SHP77 (cell line): ENCODE measurements at regions not wholly inside any gene's neighbourhood (a gene's known extent, or its start where the extent isn't known, plus 50 kb on each side); places are given as distances from the start of the nearest gene placed in this dataset.
"Not testable (repeated sequence)": the region's sequence is repeated elsewhere in the genome, so short reads cannot be mapped to it uniquely, and the experiment has no call there.

Source experiments
- DNase-seq, 2 experiments: peaks; one replicate each; lab custom pipeline; 2025; lab: John Stamatoyannopoulos, UW

DNA sequence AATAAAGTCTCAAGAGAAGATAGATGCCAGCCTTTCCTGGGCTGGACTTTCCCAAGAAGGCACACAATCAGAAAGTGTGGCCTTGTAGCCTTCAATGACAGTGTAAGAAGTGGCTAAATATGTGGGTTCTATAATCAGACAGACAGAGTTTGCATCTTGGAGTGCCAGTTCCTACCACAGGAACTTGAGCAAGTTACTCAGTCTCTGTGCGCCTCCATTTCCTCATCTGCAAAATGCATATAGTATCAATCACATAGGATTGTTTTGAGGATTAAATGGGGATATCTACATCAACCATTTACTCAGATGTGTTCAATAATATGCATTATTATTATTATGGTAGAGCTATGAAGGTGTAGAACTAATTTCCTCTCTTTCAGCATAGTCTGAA, 176.8 kb upstream of the PTBP2 start:
- no peak for DNase-seq

DNA sequence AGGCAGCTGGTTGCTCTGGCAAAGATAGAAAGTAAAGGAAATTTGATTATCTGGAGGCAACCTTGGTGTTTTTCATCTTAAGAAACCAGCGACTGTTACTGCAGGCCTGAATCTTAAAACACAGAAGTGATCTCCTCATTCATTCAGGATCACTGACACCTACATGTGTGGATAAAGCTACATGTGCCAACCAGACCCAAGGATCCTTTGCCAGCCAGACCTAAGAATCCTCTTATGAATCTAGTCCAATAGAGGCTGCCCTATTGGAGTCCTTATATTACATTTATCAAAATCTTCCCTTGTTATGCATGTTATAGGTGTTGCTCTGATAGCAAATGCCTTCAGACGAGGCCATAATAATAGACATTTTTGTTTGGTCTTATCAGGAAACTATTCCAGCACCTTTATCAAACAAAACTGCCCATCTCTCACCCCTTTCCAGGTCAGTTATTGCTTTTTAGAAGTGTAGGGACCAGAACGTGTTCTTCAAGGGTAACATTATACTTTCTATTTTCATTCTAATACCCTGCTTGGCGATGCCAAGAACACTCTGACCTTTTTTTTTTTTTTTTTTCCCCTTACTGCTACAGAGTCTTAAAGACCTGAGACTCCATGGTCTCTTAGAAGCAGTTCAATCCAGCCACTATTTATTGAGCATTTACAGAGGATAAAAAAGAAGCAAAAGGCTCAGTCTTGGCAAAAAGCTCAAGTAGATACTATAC, 175.5 kb upstream of the PTBP2 start:
- DNase-seq: no peak

- DNase-seq: no peak
Measured at GRCh38 chr1:96550061-96550460, 171.5 kb upstream of the PTBP2 start.

- no peak for DNase-seq
Measured at GRCh38 chr1:96552451-96552850, 169.1 kb upstream of the PTBP2 start.

DNA sequence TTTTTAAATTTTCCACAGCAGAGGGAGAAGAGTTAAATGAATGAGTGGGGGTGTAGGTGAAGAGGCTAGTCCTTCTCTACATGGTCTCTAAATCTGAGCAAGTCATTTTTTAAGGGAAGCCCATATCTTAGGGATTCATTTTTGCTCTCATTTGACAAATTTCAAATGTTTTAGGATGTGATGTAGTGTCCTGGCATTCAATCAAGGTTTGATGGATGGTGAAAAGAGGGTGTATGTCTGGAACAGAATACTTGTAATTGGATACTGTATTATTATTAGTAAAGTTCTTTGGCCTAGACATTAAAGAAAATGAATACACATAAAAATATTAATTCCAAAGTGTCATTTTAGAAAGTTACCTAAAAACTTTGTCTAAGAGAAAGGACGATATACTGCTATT, 167.8 kb upstream of the PTBP2 start:
- no peak for DNase-seq

DNA sequence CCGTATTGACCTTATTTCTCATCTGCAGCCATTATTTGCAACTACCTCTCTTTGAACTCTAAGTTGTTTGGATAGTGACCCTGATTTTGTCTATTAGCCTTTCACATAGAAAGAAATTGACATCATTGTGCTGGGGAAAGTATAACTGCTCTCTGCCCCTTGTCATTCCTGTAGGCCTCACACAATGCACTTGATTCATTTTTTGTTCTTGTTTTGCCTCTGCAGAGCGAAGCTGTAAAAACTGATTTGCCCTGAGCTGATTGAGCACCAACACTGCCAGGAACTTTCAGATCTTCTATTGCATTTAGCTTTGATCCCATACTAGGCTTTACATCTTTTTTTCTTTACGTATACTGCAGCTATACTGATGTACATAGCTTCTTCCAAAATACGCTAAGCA, 167.2 kb upstream of the PTBP2 start:
- DNase-seq: no peak

DNA sequence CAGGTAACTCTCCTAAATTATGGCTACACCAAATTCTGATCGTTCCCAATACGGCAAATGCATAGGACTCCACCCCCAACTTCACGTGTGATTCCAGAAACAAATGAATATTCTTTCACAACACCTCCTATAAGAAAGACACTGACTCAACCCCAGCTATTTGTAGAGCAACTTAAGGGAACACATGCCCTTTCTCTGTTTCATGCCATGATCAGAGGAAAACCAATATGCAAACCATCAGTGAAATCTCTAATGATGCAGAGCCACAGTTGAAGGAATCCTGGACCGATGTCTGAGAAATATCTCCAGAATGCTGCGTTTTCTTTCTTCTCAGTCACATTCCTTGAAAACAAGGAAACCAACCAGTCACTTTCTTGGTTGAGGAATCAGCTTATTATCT, 164.2 kb upstream of the PTBP2 start:
- no peak for DNase-seq

- no peak for DNase-seq
Measured at GRCh38 chr1:96558635-96559034, 162.9 kb upstream of the PTBP2 start.

- DNase-seq: no peak
Measured at GRCh38 chr1:96559181-96559580, 162.4 kb upstream of the PTBP2 start.

- DNase-seq: no peak
Measured at GRCh38 chr1:96559707-96560596, 161.6 kb upstream of the PTBP2 start.

- DNase-seq: no peak
Measured at GRCh38 chr1:96562094-96562493, 159.5 kb upstream of the PTBP2 start.

DNA sequence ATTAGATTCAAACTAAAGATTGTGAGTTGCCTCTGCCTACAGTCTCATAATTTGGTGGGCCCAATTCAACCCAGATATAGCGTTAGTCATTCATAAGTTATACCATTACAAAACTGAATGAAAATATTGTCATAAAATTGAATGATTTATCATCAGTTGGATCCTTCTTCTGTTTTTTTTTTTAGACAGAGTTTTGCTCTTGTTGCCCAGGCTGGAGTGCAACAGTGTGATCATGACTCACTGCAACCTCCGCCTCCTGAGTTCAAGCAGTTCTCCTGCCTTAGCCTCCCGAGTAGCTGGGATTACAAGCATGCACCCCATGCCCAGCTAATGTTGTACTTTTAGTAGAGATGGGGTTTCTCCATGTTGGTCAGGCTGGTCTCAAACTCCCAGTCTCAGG, 157.2 kb upstream of the PTBP2 start:
- DNase-seq: not testable (repeated sequence)

GRCh38 chr1:96565546-96565945, 156.0 kb upstream of the PTBP2 start:
- no peak for DNase-seq

DNA sequence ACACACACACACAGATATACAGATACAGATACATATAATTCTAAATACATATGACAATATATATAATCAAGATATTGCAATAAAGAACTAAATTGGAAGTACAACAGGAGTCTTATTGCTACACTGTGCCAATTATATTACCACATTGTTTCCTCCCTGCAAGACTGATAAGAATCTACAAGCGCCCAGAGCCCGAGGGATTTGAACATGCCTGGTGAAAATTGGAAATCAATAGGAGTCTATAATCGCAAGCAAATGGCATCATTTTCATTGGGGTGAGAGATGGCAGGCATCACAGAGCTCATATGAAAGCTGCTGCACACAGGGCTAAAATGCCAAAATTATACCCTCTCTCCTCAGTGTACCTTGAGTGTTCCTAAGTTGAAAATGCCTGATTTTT, 152.9 kb upstream of the PTBP2 start:
- no peak for DNase-seq

DNA sequence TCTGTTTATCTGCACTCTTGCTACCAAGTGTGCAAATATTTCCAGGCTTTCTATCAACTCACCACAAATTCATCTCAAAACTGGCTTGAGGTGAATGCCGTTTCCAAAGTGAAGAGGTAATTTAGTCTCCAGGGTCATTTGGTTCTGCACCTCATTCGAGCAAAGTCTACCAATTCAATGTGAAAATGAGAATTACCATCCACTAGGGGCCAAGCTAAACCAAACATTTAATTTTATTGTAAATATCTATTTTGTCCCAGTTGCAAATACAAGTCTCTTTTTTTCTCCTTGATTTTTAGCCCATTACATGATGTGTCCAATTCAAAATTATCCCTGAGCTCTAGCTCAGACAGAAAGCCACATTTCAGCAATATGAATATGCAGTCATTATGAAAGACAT, 152.3 kb upstream of the PTBP2 start:
- no peak for DNase-seq

GRCh38 chr1:96579636-96580035, 141.9 kb upstream of the PTBP2 start:
- no peak for DNase-seq

DNA sequence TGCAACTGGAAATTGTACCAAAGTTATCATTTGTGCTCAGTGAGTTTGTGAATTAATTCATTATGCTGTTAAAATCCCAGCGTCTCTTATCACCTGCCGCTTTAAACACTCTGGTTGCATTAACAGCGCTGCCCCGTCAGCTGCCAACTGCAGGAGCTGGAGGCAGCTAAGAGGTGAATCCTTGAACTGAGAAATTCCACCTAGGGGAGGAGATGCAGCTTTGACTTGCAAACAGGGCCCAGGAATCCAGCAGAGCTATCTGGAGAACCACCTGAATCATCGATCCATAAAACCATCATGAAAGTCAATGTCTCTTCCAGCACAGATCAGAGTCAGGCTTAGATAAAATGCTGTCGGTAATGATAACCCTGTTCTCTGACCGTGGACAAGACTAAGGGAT, 140.7 kb upstream of the PTBP2 start:
- no peak for DNase-seq

GRCh38 chr1:96581772-96582171, 139.8 kb upstream of the PTBP2 start:
- DNase-seq: no peak

DNA sequence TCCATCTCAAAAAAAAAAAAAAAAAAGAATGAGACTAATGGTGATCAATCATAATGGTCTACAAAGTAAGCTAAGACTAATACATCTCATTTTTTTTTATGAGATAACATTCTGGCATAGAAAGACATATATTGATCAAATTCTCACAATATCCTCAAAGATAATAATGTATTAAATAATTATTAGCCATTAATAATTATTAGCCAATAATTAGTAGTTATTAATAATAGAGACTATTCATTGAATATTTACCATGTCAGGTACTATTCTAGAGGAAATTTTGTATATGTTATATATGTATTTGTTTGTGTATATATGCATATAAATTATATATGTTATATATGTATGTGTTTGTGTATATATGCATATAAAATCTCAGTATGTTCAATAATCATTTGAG, 137.7 kb upstream of the PTBP2 start:
- DNase-seq: no peak

- DNase-seq: no peak
Measured at GRCh38 chr1:96587222-96587621, 134.4 kb upstream of the PTBP2 start.

DNA sequence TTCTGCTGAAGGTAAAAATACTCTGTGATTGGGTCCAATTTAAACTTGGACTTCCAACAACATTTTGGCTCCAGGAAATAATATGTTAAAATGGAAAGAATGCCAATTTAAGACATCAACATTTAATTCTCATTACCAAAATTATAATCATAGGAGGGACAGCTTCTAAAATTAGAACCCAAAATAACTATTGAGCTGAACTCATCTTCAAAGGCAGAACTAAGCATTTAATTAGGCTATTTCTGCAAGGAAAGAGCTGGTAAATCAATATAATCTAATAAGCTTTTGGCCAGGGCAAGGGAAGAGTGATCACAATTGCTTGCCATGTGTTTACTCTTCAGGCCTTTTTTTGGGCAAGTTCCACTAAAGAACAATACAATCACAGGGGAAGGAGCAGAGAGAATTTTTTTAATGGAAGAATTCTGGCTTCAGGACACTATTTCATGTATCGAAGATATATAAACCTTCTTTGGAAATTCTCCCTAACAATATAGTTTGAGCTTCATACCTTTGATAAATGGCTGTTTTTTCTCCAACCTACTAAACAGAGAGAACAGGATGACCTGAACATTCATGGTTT, 133.1 kb upstream of the PTBP2 start:
- DNase-seq: no peak

GRCh38 chr1:96595530-96595929, 126.1 kb upstream of the PTBP2 start:
- not testable (repeated sequence) for DNase-seq
